Esophagus squamous epithelium (tissue), 5 donors: ENCODE measurements at regions not wholly inside any gene's neighbourhood (a gene's known extent, or its start where the extent isn't known, plus 50 kb on each side); places are given as distances from the start of the nearest gene placed in this dataset.
"Not testable (repeated sequence)": the region's sequence is repeated elsewhere in the genome, so short reads cannot be mapped to it uniquely, and the experiment has no call there.

Source experiments
- DNase-seq: peaks from one replicate; lab custom pipeline; 2025; lab: John Stamatoyannopoulos, UW
- H3K27ac ChIP-seq, 4 donors: fragments of 200-600 bp; sonication (generic); one replicate each; pipeline ENCODE4 v1.5.1; 2016 to 2019; ENCODE audit warnings: mild to moderate bottlenecking in 1 of 4
- H3K27me3 ChIP-seq, 4 donors: fragments of 200-600 bp; sonication (generic); 1 replicate in 3 of 4; 2 replicates in 1 of 4; pipeline versions ENCODE4 v1.5.1 to v1.6.0; 2017 to 2021; ENCODE audit warnings: antibody characterized with exemption in 1 of 4
- H3K36me3 ChIP-seq, 3 donors: fragments of 200-600 bp; sonication (generic); one replicate each; pipeline ENCODE4 v1.5.1; 2016 to 2019
- H3K4me1 ChIP-seq, 3 donors: fragments of 200-600 bp; sonication (generic); one replicate each; pipeline ENCODE4 v1.5.1; 2017 to 2019
- H3K4me3 ChIP-seq, 4 donors: fragments of 200-600 bp; sonication (generic); 1 replicate in 3 of 4; 2 replicates in 1 of 4; pipeline ENCODE4 v1.5.1; 2016 to 2019; ENCODE audit warnings: mild to moderate bottlenecking in 2 of 4, moderate library complexity in 1 of 4
- H3K9me3 ChIP-seq, 3 donors: fragments of 200-600 bp; sonication (generic); one replicate each; pipeline ENCODE4 v1.5.1; 2016 to 2019
- POLR2A ChIP-seq, 4 donors: fragments of 450-650 bp; IDR thresholded peaks; one replicate each; pipeline ENCODE4 v1.6.1; 2017; ENCODE audit warnings: antibody characterized with exemption in 4 of 4, mild to moderate bottlenecking in 4 of 4, moderate library complexity in 3 of 4
- WGBS, 2 donors: methylation state at CpG; one replicate each; pipeline ENCODE4 v1.1.5; 2018; 5-methylcytosine and 5-hydroxymethylcytosine counted together
- intact Hi-C: fragments of 100-400 bp; cut with DNase I; formaldehyde crosslinking; loops from one replicate; pipeline ENCODE4 v1.15.0; 2022
- TF ChIP-seq, protein P1 (sequence below), 6 experiments: fragments of 450-650 bp in 4 of 6; fragments of 200-600 bp in 2 of 6; sonication (generic) in 2 of 6; IDR thresholded peaks; one replicate each; pipeline ENCODE4 v1.5.1; 2016 to 2019; ENCODE audit warnings: antibody characterized with exemption in 6 of 6, mild to moderate bottlenecking in 4 of 6, moderate library complexity in 4 of 6
- donor health status: DM: yes; HTN: yes; CAD: no.

DNA sequence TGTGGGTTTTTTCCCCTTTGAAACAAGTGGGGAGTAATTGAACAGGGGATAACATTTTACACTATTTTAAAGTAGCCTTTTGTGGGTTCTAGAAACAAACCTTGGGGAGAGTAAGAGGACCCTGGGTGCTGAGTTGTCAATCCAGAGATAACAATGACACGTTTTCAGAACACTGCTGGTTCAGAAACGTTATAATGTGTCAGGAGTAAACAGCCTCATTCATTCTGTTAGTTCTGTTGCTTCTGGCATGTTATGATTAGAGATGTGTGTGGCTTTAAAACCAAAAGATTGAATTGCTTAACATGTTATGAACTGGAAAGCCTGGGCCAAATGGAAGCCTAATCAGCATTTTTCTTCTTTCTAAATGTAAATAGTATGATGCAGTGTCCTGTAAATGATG lies 680.5 kb upstream of the NOVA1 start:
- Histone ChIP-seq H3K27ac (no peak overlapping the region), H3K4me1 (no peaks in the 10 kb centered on the region), H3K9me3 (no peaks in the 10 kb centered on the region), H3K4me3 (no peak overlapping the region), H3K27me3 (no peaks in the 10 kb centered on the region), H3K36me3 (no peaks in the 10 kb centered on the region)
- DNase-seq, result no peak
- TF ChIP-seq, protein P1, sequence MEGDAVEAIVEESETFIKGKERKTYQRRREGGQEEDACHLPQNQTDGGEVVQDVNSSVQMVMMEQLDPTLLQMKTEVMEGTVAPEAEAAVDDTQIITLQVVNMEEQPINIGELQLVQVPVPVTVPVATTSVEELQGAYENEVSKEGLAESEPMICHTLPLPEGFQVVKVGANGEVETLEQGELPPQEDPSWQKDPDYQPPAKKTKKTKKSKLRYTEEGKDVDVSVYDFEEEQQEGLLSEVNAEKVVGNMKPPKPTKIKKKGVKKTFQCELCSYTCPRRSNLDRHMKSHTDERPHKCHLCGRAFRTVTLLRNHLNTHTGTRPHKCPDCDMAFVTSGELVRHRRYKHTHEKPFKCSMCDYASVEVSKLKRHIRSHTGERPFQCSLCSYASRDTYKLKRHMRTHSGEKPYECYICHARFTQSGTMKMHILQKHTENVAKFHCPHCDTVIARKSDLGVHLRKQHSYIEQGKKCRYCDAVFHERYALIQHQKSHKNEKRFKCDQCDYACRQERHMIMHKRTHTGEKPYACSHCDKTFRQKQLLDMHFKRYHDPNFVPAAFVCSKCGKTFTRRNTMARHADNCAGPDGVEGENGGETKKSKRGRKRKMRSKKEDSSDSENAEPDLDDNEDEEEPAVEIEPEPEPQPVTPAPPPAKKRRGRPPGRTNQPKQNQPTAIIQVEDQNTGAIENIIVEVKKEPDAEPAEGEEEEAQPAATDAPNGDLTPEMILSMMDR (IDR thresholded peaks at IDR 0.05), result no peak
- TF ChIP-seq POLR2A (IDR thresholded peaks at IDR 0.05), result no peak
- 5 to 16% methylated on average over 2 of the region's 2 CpGs for WGBS, 2 donors
- intact Hi-C loops, result no loop called here

DNA sequence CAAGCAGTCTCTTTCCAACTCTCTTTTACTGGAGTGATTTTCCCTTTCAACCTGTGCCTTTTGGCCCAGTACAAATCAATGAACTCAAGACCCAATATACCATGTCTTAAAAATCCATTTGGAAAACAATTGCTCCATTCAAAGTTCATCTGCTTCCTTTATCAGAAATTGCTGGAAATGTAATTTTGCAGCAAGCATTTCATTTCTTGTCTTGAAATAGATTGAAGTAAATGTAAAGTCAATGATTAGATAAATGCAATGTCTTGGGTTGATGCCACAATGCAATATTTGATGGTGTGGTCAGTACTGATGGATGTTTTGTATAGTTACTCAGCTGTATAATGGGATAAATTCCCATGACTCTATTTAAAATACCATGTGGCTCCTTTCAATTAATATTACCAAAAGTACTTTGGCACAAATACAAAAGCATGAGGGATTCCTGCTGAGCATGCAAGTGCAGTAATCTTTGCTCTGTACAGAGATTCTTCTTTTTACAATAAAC lies 707.7 kb upstream of the NOVA1 start:
- Histone ChIP-seq H3K27me3 (no peaks in the 10 kb centered on the region), H3K4me3 (no peak overlapping the region), H3K9me3 (no peaks in the 10 kb centered on the region), H3K27ac (no peak overlapping the region), H3K4me1 (no peaks in the 10 kb centered on the region), H3K36me3 (no peaks in the 10 kb centered on the region)
- DNase-seq, result no peak
- no peak for TF ChIP-seq POLR2A (IDR thresholded peaks at IDR 0.05)
- TF ChIP-seq, protein P1 (IDR thresholded peaks at IDR 0.05), result no peak
- intact Hi-C loops, result no loop called here

DNA sequence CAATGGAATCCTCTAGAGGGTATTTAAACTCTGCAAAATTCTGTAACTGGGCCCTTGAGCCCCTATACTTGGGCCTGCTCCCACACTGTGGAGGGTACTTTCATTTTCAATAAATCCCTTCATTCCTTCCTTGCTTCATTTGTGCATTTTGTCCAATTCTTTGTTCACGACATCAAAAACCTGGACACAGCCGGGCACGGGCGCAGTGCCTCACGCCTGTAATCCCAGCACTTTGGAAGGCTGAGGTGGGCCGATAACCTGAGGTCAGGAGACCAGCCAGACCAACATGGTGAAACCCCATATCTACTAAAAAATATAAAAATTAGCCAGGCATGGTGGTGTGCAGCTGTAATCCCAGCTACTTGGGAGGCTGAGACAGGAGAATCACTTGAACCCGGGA lies 714.9 kb upstream of the NOVA1 start:
- H3K27me3 ChIP-seq, H3K36me3 ChIP-seq, H3K9me3 ChIP-seq, DNase-seq, H3K4me3 ChIP-seq, intact Hi-C loops, H3K27ac ChIP-seq, H3K4me1 ChIP-seq: not testable (repeated sequence)
- WGBS, 2 donors, result 78 to 98% methylated on average over 4 to 7 of the region's 7 CpGs

DNA sequence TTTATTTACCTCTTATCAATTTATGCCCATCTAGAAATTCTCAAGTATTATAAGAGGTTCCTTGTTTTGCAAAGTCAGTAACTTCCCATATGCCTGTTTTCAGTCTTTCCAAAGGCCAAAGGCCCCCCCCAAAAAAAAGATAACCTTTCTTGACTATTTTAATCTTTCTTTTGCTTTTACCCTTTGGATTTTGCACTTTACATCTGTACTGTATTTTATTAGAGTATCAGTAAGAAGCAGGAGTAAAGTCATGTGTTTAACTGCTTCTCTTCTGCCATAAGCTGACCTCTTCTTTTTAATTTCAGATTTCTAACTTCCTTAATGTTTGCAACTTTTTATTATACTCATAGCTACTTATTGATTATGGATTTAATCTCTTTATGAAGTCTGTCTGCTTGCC lies 716.4 kb upstream of the NOVA1 start:
- TF ChIP-seq, protein P1 (IDR thresholded peaks at IDR 0.05), result no peak
- no peak for TF ChIP-seq POLR2A (IDR thresholded peaks at IDR 0.05)

DNA sequence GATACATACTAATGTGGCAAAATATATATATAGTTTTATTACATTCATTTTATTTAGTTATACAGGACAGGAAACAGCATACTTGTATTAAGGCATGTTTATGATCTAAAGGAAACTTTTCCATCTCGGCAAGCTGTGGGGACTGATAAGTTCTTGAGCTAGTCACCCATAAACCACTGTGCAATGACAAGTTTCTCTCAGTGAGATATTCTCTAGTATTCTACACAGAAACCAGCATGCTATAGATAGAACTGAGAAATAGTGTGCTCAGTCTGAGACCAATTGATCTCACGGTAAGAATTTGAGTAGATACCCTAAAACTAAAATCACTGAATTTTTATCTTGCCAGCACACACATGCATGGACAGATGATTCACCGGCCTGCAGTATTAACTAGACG lies 717.6 kb upstream of the NOVA1 start:
- no peak overlapping the region for H3K4me3 ChIP-seq
- intact Hi-C loops, result no loop called here
- H3K27ac ChIP-seq, result no peak overlapping the region
- no peaks in the 10 kb centered on the region for H3K9me3 ChIP-seq
- TF ChIP-seq POLR2A (IDR thresholded peaks at IDR 0.05), result no peak
- TF ChIP-seq, protein P1 (IDR thresholded peaks at IDR 0.05), result no peak
- no peaks in the 10 kb centered on the region for H3K4me1 ChIP-seq
- 75 to 81% methylated on average over 4 of the region's 4 CpGs for WGBS, 2 donors
- no peaks in the 10 kb centered on the region for H3K36me3 ChIP-seq
- no peak for DNase-seq
- no peaks in the 10 kb centered on the region for H3K27me3 ChIP-seq

More for the DNA sequence above, 716.4 kb upstream of the NOVA1 start:
- Histone ChIP-seq H3K4me1 (no peaks in the 10 kb centered on the region), H3K27ac (no peak overlapping the region), H3K4me3 (no peak overlapping the region), H3K36me3 (no peaks in the 10 kb centered on the region), H3K9me3 (no peaks in the 10 kb centered on the region), H3K27me3 (no peaks in the 10 kb centered on the region)
- DNase-seq, result no peak
- intact Hi-C loops, result no loop called here

DNA sequence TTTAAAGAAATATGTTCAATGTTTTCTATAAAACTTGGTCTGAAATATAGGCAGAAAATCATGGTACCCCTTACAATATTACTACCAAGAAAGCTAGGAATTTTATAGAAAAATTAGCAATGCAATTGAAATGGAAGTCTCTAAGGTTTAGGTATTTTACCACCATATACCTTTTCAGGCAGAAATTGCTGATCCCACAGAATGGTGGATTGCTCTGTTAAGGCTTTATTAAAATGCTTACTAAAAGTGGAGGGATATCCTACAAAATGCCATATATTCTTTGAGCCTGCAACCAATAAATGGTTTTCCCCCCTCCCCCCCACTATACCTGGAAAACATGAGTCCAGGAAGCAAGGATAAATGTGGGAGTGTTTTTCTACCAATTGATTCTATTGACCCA lies 718.1 kb upstream of the NOVA1 start:
- intact Hi-C loops, result no loop called here
- Histone ChIP-seq H3K4me1 (no peaks in the 10 kb centered on the region), H3K27ac (no peak overlapping the region), H3K36me3 (no peaks in the 10 kb centered on the region), H3K4me3 (no peak overlapping the region), H3K9me3 (no peaks in the 10 kb centered on the region), H3K27me3 (no peaks in the 10 kb centered on the region)
- TF ChIP-seq POLR2A (IDR thresholded peaks at IDR 0.05), result no peak
- TF ChIP-seq, protein P1 (IDR thresholded peaks at IDR 0.05), result no peak
- DNase-seq, result no peak
